HL-60 (cell line): ENCODE measurements at regions not wholly inside any gene's neighbourhood (a gene's known extent, or its start where the extent isn't known, plus 50 kb on each side); places are given as distances from the start of the nearest gene placed in this dataset.

Experiments
- CTCF ChIP-seq: IDR thresholded peaks from one replicate; pipeline ENCODE4 v1.5.1; 2011; ENCODE audit warnings: low read length, control low read depth, inconsistent platforms; ENCODE audit not compliant: insufficient read depth
- POLR2AphosphoS5 ChIP-seq: IDR thresholded peaks from 2 replicates; pipeline ENCODE4 v1.6.1; 2012; ENCODE audit warnings: low read depth
- REST ChIP-seq: IDR thresholded peaks from 2 replicates; pipeline ENCODE4 v1.6.1; 2012; ENCODE audit warnings: low read depth; ENCODE audit not compliant: insufficient replicate concordance

- TF ChIP-seq CTCF (no peak), POLR2AphosphoS5 (no peak), REST (no peak)
These were observed 620.0 kb downstream of the RAPGEF2 start for GRCh38 chr4:159722918-159723317.
